Sigmoid colon (tissue), 4 donors: ENCODE measurements at regions not wholly inside any gene's neighbourhood (a gene's known extent, or its start where the extent isn't known, plus 50 kb on each side); places are given as distances from the start of the nearest gene placed in this dataset.

Source experiments
- CTCF ChIP-seq, 4 experiments: fragments of 450-650 bp in 3 of 4; fragments of 200-600 bp in 1 of 4; IDR thresholded peaks; one replicate each; pipeline ENCODE4 v1.5.1; 2016 to 2019; ENCODE audit warnings: antibody characterized with exemption in 4 of 4, mild to moderate bottlenecking in 3 of 4, moderate library complexity in 2 of 4
- EP300 ChIP-seq, 4 donors: sonication (generic); formaldehyde crosslinking; IDR thresholded peaks; one replicate each; pipeline ENCODE4 v1.6.1; 2017; ENCODE audit warnings: antibody characterized with exemption in 4 of 4
- POLR2A ChIP-seq, 2 donors: fragments of 450-650 bp; IDR thresholded peaks; one replicate each; pipeline ENCODE4 v1.6.1; 2016; ENCODE audit warnings: antibody characterized with exemption in 2 of 2, mild to moderate bottlenecking in 2 of 2, moderate library complexity in 2 of 2
- POLR2AphosphoS5 ChIP-seq, 4 donors: sonication (generic); formaldehyde crosslinking; IDR thresholded peaks; one replicate each; pipeline ENCODE4 v1.6.1; 2017; ENCODE audit warnings: antibody characterized with exemption in 4 of 4

- no peak for TF ChIP-seq CTCF (IDR thresholded peaks at IDR 0.05)
- TF ChIP-seq POLR2A (IDR thresholded peaks at IDR 0.05), result no peak
- no peak for TF ChIP-seq POLR2AphosphoS5 (IDR thresholded peaks at IDR 0.05)
- TF ChIP-seq EP300 (IDR thresholded peaks at IDR 0.05), result no peak
These were observed 480.8 kb downstream of the CDH2 start for GRCh38 chr18:27696148-27696547.
